H1 (cell line): ENCODE measurements at regions not wholly inside any gene's neighbourhood (a gene's known extent, or its start where the extent isn't known, plus 50 kb on each side); places are given as distances from the start of the nearest gene placed in this dataset.

ENCODE experiments used
- CBX5 ChIP-seq: fragments of 300-800, 300-1000 bp; sonication (generic); IDR thresholded peaks from 2 replicates; pipeline ENCODE4 v1.7.1; 2016; ENCODE audit warnings: antibody characterized with exemption, low read length, low read depth
- CBX8 ChIP-seq: fragments of 300-800, 300-1000 bp; sonication (generic); IDR thresholded peaks from 2 replicates; pipeline ENCODE4 v1.7.1; 2016; ENCODE audit warnings: low read depth, low read length, borderline replicate concordance
- CHD2 ChIP-seq: IDR thresholded peaks from 2 replicates; pipeline ENCODE4 v1.6.1; 2012; ENCODE audit warnings: low read length, improper control_type of control experiment
- CHD7 ChIP-seq: fragments of 300-600 bp; sonication (generic); IDR thresholded peaks from 2 replicates; pipeline ENCODE4 v1.7.1; 2012; ENCODE audit warnings: low read length, moderate library complexity, mild to moderate bottlenecking, inconsistent platforms; ENCODE audit not compliant: insufficient replicate concordance
- CTCF ChIP-seq, 3 experiments: IDR thresholded peaks; 1 replicate in 2 of 3; 2 replicates in 1 of 3; pipeline versions ENCODE4 v1.5.1 to v1.6.1; 2011; ENCODE audit warnings: low read length in 3 of 3, mild to moderate bottlenecking in 3 of 3, inconsistent platforms in 2 of 3, low read depth in 1 of 3, moderate library complexity in 1 of 3; ENCODE audit not compliant: insufficient read depth in 1 of 3; ENCODE audit errors: control extremely low read depth in 1 of 3
- EP300 ChIP-seq, 2 experiments: IDR thresholded peaks; 1 replicate in 1 of 2; 2 replicates in 1 of 2; pipeline ENCODE4 v1.6.1; 2011 to 2012; ENCODE audit warnings: low read depth in 2 of 2, low read length in 2 of 2, mild to moderate bottlenecking in 2 of 2, borderline replicate concordance in 1 of 2, inconsistent platforms in 1 of 2, moderate library complexity in 1 of 2
- JUN ChIP-seq: IDR thresholded peaks from 2 replicates; pipeline ENCODE4 v1.6.1; 2011; ENCODE audit warnings: low read depth, mild to moderate bottlenecking, improper control_type of control experiment, low read length
- RNF2 ChIP-seq: fragments of 200-900, 300-1000 bp; sonication (generic); IDR thresholded peaks from 2 replicates; pipeline ENCODE4 v1.7.1; 2016; ENCODE audit warnings: borderline replicate concordance, low read depth, mild to moderate bottlenecking, antibody characterized with exemption, low read length; ENCODE audit not compliant: poor library complexity, severe bottlenecking; ENCODE audit errors: missing control alignments
- TCF12 ChIP-seq: IDR thresholded peaks from 2 replicates; pipeline ENCODE4 v1.6.1; 2011; ENCODE audit warnings: low read depth, mild to moderate bottlenecking, low read length

- TF ChIP-seq CHD7 (no peak), TCF12 (no peak), CBX8 (no peak), CTCF (IDR thresholded peaks at IDR 0.05; ENCODE audit: control extremely low read depth in 1 of 3, insufficient read depth in 1 of 3, low read depth in 1 of 3, low read length in 3 of 3) (no peak), CBX5 (no peak), JUN (no peak), CHD2 (no peak), EP300 (IDR thresholded peaks at IDR 0.05; ENCODE audit: borderline replicate concordance in 1 of 2, low read depth in 2 of 2, low read length in 2 of 2) (no peak), RNF2 (no peak)
These were observed 565.2 kb upstream of the PKDCC start (continued) for GRCh38 chr2:41482659-41483058.
